ENCODE measurements at regions not wholly inside any gene's neighbourhood (a gene's known extent, or its start where the extent isn't known, plus 50 kb on each side); places are given as distances from the start of the nearest gene placed in this dataset.

- Histone ChIP-seq H3K27ac (ENCODE audit: low read depth, low read length) (no peak overlapping the region), H3K36me3 (ENCODE audit: control insufficient read depth in 5 of 5, insufficient read depth in 5 of 5, low read length in 5 of 5) (no peaks in the 10 kb centered on the region), H3K9me3 (ENCODE audit: control insufficient read depth in 5 of 5, low read length in 5 of 5) (peaks cover 0 to 13% (median 3%) of the 10 kb centered on the region in 5 donors), H3K4me1 (ENCODE audit: control insufficient read depth in 5 of 5, insufficient read depth in 5 of 5, low read length in 5 of 5) (peaks cover 0 to 12% (median 5%) of the 10 kb centered on the region in 5 donors), H3K4me3 (ENCODE audit: low read depth in 1 of 5, low read length in 5 of 5) (no peak overlapping the region), H3K9ac (ENCODE audit: low read length in 5 of 5) (no peak overlapping the region), H3K27me3 (ENCODE audit: control insufficient read depth in 5 of 5, insufficient read depth in 4 of 5, low read length in 5 of 5) (no peaks in the 10 kb centered on the region)
Observed at GRCh38 chr20:58116505-58116904, 111.9 kb downstream of the ANKRD60 start.

DNA sequence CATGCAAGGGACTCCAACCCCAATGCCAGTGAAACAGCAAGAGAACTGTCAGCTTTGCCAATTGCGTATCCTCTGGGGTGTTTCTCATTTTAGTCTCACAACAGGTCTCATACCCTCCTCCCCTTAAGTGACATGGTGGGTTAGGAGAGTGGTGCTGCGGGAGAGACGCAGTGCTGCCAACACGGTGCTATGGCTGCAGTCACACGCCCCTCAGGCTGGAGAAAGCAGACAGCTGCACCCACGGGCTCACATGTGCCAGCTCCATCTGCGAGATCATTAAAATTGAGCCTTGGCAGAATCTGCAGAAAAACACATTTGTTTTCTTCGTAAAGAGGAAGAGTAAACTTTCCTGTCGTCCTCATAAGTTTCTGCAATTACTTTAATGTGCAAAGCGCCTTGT, 114.7 kb downstream of the ANKRD60 start:
- Histone ChIP-seq H3K27me3 (ENCODE audit: control insufficient read depth in 5 of 5, insufficient read depth in 4 of 5, low read length in 5 of 5) (no peaks in the 10 kb centered on the region), H3K9ac (ENCODE audit: low read length in 5 of 5) (no peak overlapping the region), H3K27ac (ENCODE audit: low read depth, low read length) (no peak overlapping the region), H3K36me3 (ENCODE audit: control insufficient read depth in 5 of 5, insufficient read depth in 5 of 5, low read length in 5 of 5) (no peaks in the 10 kb centered on the region), H3K4me3 (ENCODE audit: low read depth in 1 of 5, low read length in 5 of 5) (peak overlapping the region in 2 of 5 donors; percentile 13 to 32), H3K4me1 (ENCODE audit: control insufficient read depth in 5 of 5, insufficient read depth in 5 of 5, low read length in 5 of 5) (peaks cover 0 to 12% (median 5%) of the 10 kb centered on the region in 5 donors), H3K9me3 (ENCODE audit: control insufficient read depth in 5 of 5, low read length in 5 of 5) (peaks cover 0 to 11% (median 0%) of the 10 kb centered on the region in 5 donors)

GRCh38 chr20:58112017-58112781, 116.3 kb downstream of the ANKRD60 start:
- Histone ChIP-seq H3K9me3 (ENCODE audit: control insufficient read depth in 5 of 5, low read length in 5 of 5) (peaks cover 0 to 5% (median 0%) of the 10 kb centered on the region in 5 donors), H3K4me3 (ENCODE audit: low read depth in 1 of 5, low read length in 5 of 5) (no peak overlapping the region), H3K4me1 (ENCODE audit: control insufficient read depth in 5 of 5, insufficient read depth in 5 of 5, low read length in 5 of 5) (peaks cover 0 to 12% (median 5%) of the 10 kb centered on the region in 5 donors), H3K36me3 (ENCODE audit: control insufficient read depth in 5 of 5, insufficient read depth in 5 of 5, low read length in 5 of 5) (no peaks in the 10 kb centered on the region), H3K9ac (ENCODE audit: low read length in 5 of 5) (no peak overlapping the region), H3K27ac (ENCODE audit: low read depth, low read length) (no peak overlapping the region), H3K27me3 (ENCODE audit: control insufficient read depth in 5 of 5, insufficient read depth in 4 of 5, low read length in 5 of 5) (no peaks in the 10 kb centered on the region)

GRCh38 chr20:58111310-58112016, 117.0 kb downstream of the ANKRD60 start:
- Histone ChIP-seq H3K36me3 (ENCODE audit: control insufficient read depth in 5 of 5, insufficient read depth in 5 of 5, low read length in 5 of 5) (no peaks in the 10 kb centered on the region), H3K27ac (ENCODE audit: low read depth, low read length) (no peak overlapping the region)

GRCh38 chr20:58109918-58110635, 118.4 kb downstream of the ANKRD60 start:
- Histone ChIP-seq H3K36me3 (ENCODE audit: control insufficient read depth in 5 of 5, insufficient read depth in 5 of 5, low read length in 5 of 5) (no peaks in the 10 kb centered on the region), H3K9me3 (ENCODE audit: control insufficient read depth in 5 of 5, low read length in 5 of 5) (peaks cover 0 to 9% (median 5%) of the 10 kb centered on the region in 5 donors), H3K27ac (ENCODE audit: low read depth, low read length) (no peak overlapping the region), H3K4me1 (ENCODE audit: control insufficient read depth in 5 of 5, insufficient read depth in 5 of 5, low read length in 5 of 5) (peaks cover 0 to 12% (median 5%) of the 10 kb centered on the region in 5 donors), H3K9ac (ENCODE audit: low read length in 5 of 5) (no peak overlapping the region), H3K27me3 (ENCODE audit: control insufficient read depth in 5 of 5, insufficient read depth in 4 of 5, low read length in 5 of 5) (peaks cover 0 to 3% (median 0%) of the 10 kb centered on the region in 5 donors), H3K4me3 (ENCODE audit: low read depth in 1 of 5, low read length in 5 of 5) (no peak overlapping the region)

More at GRCh38 chr20:58111310-58112016, 117.0 kb downstream of the ANKRD60 start:
- Histone ChIP-seq H3K4me1 (ENCODE audit: control insufficient read depth in 5 of 5, insufficient read depth in 5 of 5, low read length in 5 of 5) (peaks cover 0 to 12% (median 5%) of the 10 kb centered on the region in 5 donors), H3K9me3 (ENCODE audit: control insufficient read depth in 5 of 5, low read length in 5 of 5) (peaks cover 0 to 5% (median 0%) of the 10 kb centered on the region in 5 donors), H3K4me3 (ENCODE audit: low read depth in 1 of 5, low read length in 5 of 5) (no peak overlapping the region), H3K27me3 (ENCODE audit: control insufficient read depth in 5 of 5, insufficient read depth in 4 of 5, low read length in 5 of 5) (no peaks in the 10 kb centered on the region), H3K9ac (ENCODE audit: low read length in 5 of 5) (no peak overlapping the region)

DNA sequence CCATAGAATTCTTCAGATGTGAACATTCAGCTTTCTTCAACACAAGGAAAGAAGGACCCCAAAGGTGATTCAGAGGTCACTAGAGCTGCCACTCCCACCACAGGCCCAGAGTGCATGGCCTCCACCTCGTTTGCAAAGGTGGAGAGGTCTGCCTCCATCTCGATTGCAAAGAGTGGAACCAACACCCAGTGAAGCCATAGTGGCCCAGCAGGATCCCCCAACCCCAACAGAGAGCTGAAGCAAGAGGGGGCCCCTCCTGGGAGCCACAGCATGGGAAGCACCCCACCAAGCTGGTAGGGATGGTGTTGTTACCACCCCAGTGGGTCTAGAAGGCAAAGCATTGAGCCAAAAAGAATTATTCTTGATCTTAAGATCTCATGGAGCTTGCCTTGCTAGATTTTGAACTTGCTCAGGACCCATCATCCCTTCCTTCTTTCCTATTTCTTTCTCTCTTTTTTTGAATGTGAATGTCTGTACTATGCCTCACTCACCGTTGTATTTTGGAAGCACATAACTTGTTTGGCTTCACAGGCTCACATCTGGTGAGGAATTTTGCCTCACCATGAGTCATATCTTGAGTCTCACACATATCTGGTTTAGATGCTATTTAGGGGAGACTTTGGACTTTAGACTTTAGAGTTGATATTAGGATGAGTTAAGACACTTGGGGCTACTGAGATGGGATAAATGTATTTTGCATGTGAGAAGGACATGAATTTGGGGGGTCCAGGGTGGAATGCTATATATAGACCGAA, 119.2 kb downstream of the ANKRD60 start:
- peaks cover 0 to 3% (median 0%) of the 10 kb centered on the region in 5 donors for H3K27me3 ChIP-seq (ENCODE audit: control insufficient read depth in 5 of 5, insufficient read depth in 4 of 5, low read length in 5 of 5)
- H3K9ac ChIP-seq (ENCODE audit: low read length in 5 of 5): no peak overlapping the region
- peaks cover 0 to 9% (median 5%) of the 10 kb centered on the region in 5 donors for H3K9me3 ChIP-seq (ENCODE audit: control insufficient read depth in 5 of 5, low read length in 5 of 5)
- no peak overlapping the region for H3K4me3 ChIP-seq (ENCODE audit: low read depth in 1 of 5, low read length in 5 of 5)
- no peak overlapping the region for H3K27ac ChIP-seq (ENCODE audit: low read depth, low read length)
- H3K36me3 ChIP-seq (ENCODE audit: control insufficient read depth in 5 of 5, insufficient read depth in 5 of 5, low read length in 5 of 5): no peaks in the 10 kb centered on the region
- peaks cover 0 to 11% (median 5%) of the 10 kb centered on the region in 5 donors for H3K4me1 ChIP-seq (ENCODE audit: control insufficient read depth in 5 of 5, insufficient read depth in 5 of 5, low read length in 5 of 5)

DNA sequence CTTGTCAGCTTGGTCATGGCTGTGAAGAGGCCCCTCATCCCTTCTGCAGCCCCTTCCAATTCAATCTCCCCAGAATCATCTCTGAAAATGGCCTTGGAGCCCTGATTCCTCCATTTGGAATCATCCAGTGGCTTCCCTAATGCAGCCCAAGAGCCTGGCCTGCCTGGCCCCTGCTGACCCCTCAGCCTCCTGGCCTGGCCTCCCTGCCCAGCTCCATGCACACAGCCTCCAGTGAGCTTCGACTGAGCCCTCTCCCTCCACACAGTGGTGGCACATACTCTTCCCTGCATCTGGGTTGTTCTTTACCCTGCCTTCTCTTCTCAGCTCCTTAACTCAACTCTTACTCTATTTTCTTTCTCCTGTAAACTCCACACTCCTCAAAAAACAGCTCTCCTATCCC, 120.9 kb downstream of the ANKRD60 start:
- Histone ChIP-seq H3K9me3 (ENCODE audit: control insufficient read depth in 5 of 5, low read length in 5 of 5) (peaks cover 0 to 9% (median 5%) of the 10 kb centered on the region in 5 donors), H3K27ac (ENCODE audit: low read depth, low read length) (no peak overlapping the region), H3K27me3 (ENCODE audit: control insufficient read depth in 5 of 5, insufficient read depth in 4 of 5, low read length in 5 of 5) (peaks cover 0 to 5% (median 0%) of the 10 kb centered on the region in 5 donors), H3K4me1 (ENCODE audit: control insufficient read depth in 5 of 5, insufficient read depth in 5 of 5, low read length in 5 of 5) (no peaks in the 10 kb centered on the region), H3K36me3 (ENCODE audit: control insufficient read depth in 5 of 5, insufficient read depth in 5 of 5, low read length in 5 of 5) (no peaks in the 10 kb centered on the region), H3K4me3 (ENCODE audit: low read depth in 1 of 5, low read length in 5 of 5) (no peak overlapping the region), H3K9ac (ENCODE audit: low read length in 5 of 5) (no peak overlapping the region)

DNA sequence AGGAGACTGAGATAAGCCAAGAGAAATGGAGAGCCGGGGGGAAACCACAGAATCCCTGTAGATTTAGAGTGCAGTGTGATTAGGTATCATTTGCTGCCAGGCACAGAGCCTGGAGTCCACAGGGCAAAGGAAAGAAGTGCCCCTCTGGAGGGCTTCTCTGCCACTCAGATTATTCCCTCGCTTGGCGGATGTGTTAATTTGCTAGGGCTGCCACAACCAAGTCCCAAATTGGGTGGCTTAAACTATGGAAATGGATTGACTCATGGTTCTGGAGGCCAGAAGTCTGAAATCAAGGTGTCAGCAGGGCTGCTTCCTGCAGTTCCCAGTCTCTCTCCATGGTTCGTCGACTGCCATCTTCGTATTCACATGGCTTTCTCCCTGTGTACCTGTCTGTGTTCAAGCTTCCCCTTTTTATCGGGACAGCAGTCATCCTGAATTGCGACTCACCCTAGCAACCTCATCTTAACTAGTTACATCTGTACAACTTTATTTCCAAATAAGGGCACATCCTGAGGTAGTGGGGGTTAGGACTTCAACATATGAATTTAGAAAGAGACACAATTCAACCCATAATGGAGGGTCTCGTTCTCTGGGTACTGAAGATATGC, 122.2 kb downstream of the ANKRD60 start:
- no peaks in the 10 kb centered on the region for H3K36me3 ChIP-seq (ENCODE audit: control insufficient read depth in 5 of 5, insufficient read depth in 5 of 5, low read length in 5 of 5)
- no peak overlapping the region for H3K9ac ChIP-seq (ENCODE audit: low read length in 5 of 5)
- peaks cover 0 to 5% (median 0%) of the 10 kb centered on the region in 5 donors for H3K27me3 ChIP-seq (ENCODE audit: control insufficient read depth in 5 of 5, insufficient read depth in 4 of 5, low read length in 5 of 5)
- H3K27ac ChIP-seq (ENCODE audit: low read depth, low read length): no peak overlapping the region
- no peaks in the 10 kb centered on the region for H3K4me1 ChIP-seq (ENCODE audit: control insufficient read depth in 5 of 5, insufficient read depth in 5 of 5, low read length in 5 of 5)
- peaks cover 0 to 9% (median 5%) of the 10 kb centered on the region in 5 donors for H3K9me3 ChIP-seq (ENCODE audit: control insufficient read depth in 5 of 5, low read length in 5 of 5)
- H3K4me3 ChIP-seq (ENCODE audit: low read depth in 1 of 5, low read length in 5 of 5): no peak overlapping the region

- peaks cover 0 to 9% (median 0%) of the 10 kb centered on the region in 5 donors for H3K27me3 ChIP-seq (ENCODE audit: control insufficient read depth in 5 of 5, insufficient read depth in 4 of 5, low read length in 5 of 5)
- H3K4me3 ChIP-seq (ENCODE audit: low read depth in 1 of 5, low read length in 5 of 5): no peak overlapping the region
- H3K9ac ChIP-seq (ENCODE audit: low read length in 5 of 5): no peak overlapping the region
- peaks cover 0 to 5% (median 4%) of the 10 kb centered on the region in 5 donors for H3K9me3 ChIP-seq (ENCODE audit: control insufficient read depth in 5 of 5, low read length in 5 of 5)
- H3K36me3 ChIP-seq (ENCODE audit: control insufficient read depth in 5 of 5, insufficient read depth in 5 of 5, low read length in 5 of 5): no peaks in the 10 kb centered on the region
- H3K27ac ChIP-seq (ENCODE audit: low read depth, low read length): no peak overlapping the region
- no peaks in the 10 kb centered on the region for H3K4me1 ChIP-seq (ENCODE audit: control insufficient read depth in 5 of 5, insufficient read depth in 5 of 5, low read length in 5 of 5)
Observed at GRCh38 chr20:58103961-58104360, 124.5 kb downstream of the ANKRD60 start.

Measured in subcutaneous abdominal adipose tissue (tissue), 5 donors.